Caco-2 (cell line): ENCODE measurements at regions not wholly inside any gene's neighbourhood (a gene's known extent, or its start where the extent isn't known, plus 50 kb on each side); places are given as distances from the start of the nearest gene placed in this dataset.

Experiments
- BruUV-seq: library from RNA; stranded (reverse); fragments of 400-500 nt; replicated peaks from 2 replicates; lab custom pipeline; 2021; lab: Mats Ljungman, UMichigan
- CTCF ChIA-PET: fragments of 300-600 bp; sonication (Branson Sonifier 250); formaldehyde crosslinking; loops from one replicate; lab custom pipeline; 2022; ENCODE audit warnings: antibody characterized with exemption; lab: Charles Lee
- POLR2A ChIA-PET: fragments of 300-600 bp; sonication (Branson Sonifier 250); formaldehyde crosslinking; loops from one replicate; lab custom pipeline; 2022; ENCODE audit warnings: antibody characterized with exemption; lab: Charles Lee
- DNase-seq, 2 experiments: peaks; one replicate each; pipeline versions ENCODE4 v3.0.0 to v3.0.0-alpha.2; 2020 to 2022
- H3K27me3 ChIP-seq: replicated peaks from 2 replicates; pipeline ENCODE4 v1.6.0; 2011; ENCODE audit warnings: low read length; ENCODE audit not compliant: control insufficient read depth, insufficient read depth
- H3K36me3 ChIP-seq: 2 replicates; pipeline ENCODE4 v1.5.1; 2011; ENCODE audit warnings: low read length; ENCODE audit not compliant: control insufficient read depth, insufficient read depth
- H3K4me1 ChIP-seq: fragments of 250-450 bp; sonication (Bioruptor Pico); 2 replicates; pipeline ENCODE4 v1.5.1; 2020; ENCODE audit warnings: mild to moderate bottlenecking
- H3K4me3 ChIP-seq: 2 replicates; pipeline ENCODE4 v1.5.1; 2011; ENCODE audit warnings: low read depth, mild to moderate bottlenecking, control low read depth, low read length
- H3K9me3 ChIP-seq: fragments of 250-450 bp; sonication (Bioruptor Pico); 2 replicates; pipeline ENCODE4 v1.5.1; 2020; ENCODE audit warnings: mild to moderate bottlenecking, moderate library complexity
- H3K27ac Mint-ChIP-seq: one replicate; pipeline ENCODE4 v1.8.0; 2022; ENCODE audit warnings: mixed read lengths; ENCODE audit not compliant: unreplicated experiment
- H3K27me3 Mint-ChIP-seq: one replicate; pipeline ENCODE4 v1.8.0; 2022; ENCODE audit warnings: mixed read lengths; ENCODE audit not compliant: insufficient read depth, unreplicated experiment
- H3K36me3 Mint-ChIP-seq: one replicate; pipeline ENCODE4 v1.8.0; 2022; ENCODE audit warnings: mild to moderate bottlenecking, mixed read lengths; ENCODE audit not compliant: insufficient read depth, unreplicated experiment
- H3K4me1 Mint-ChIP-seq: one replicate; pipeline ENCODE4 v1.8.0; 2022; ENCODE audit warnings: low read depth, mixed read lengths; ENCODE audit not compliant: unreplicated experiment
- H3K4me3 Mint-ChIP-seq: one replicate; pipeline ENCODE4 v1.8.0; 2022; ENCODE audit warnings: mild to moderate bottlenecking, moderate library complexity, mixed read lengths; ENCODE audit not compliant: unreplicated experiment
- H3K9me3 Mint-ChIP-seq: one replicate; pipeline ENCODE4 v1.8.0; 2022; ENCODE audit warnings: mixed read lengths; ENCODE audit not compliant: unreplicated experiment
- intact Hi-C: fragments of 100-400 bp; cut with micrococcal nuclease; formaldehyde crosslinking; loops from one replicate; pipeline ENCODE4 v1.10.0; 2022; ENCODE audit not compliant: unreplicated experiment
- TF ChIP-seq, protein P1 (sequence below), 2 experiments: fragments of 200-600 bp in 1 of 2; IDR thresholded peaks; 1 replicate in 1 of 2; 2 replicates in 1 of 2; pipeline versions ENCODE4 v1.5.1 to v1.8.0; 2011 to 2022; ENCODE audit warnings: antibody characterized with exemption in 1 of 2, control low read depth in 1 of 2, inconsistent platforms in 1 of 2, low read depth in 1 of 2, low read length in 1 of 2, mild to moderate bottlenecking in 1 of 2, moderate library complexity in 1 of 2; ENCODE audit not compliant: insufficient read depth in 1 of 2, severe bottlenecking in 1 of 2, unreplicated experiment in 1 of 2

DNA sequence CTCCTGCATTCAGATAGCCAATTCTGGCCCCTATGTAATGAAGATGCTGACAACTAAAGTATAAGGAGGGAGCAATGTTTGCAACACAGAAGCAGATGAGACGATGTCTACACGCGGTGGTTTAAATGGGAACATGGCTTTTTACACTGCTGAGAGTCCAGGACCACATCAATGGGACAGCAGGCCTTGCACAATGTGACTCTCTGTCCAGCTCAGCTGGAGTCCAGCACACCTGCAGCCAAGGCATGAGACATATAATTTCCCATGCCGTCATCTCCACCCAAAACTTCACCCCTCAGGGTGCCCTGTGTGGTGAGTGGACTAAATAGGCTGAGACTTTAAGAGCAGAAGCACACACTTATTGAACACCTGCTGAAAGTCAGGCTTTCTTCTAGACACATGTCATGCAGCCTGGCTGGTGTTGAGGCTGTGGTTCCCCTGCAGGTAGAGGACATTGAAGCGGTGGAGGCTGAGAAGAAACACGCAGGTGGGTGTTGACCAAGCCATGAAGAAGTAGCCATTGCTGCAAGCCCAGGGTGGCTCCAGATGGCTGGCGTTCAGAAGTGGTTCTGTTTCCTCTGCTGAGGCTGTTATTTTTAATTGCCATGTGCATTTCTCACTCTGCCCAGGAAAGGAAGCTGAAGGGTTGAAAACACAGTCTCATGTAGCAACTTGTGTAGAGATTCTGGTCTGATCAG lies 345.6 kb downstream of the MYCN start:
- POLR2A ChIA-PET = no interaction called here
- H3K4me3 Mint-ChIP-seq = no peak overlapping the region
- intact Hi-C loops = no loop called here
- peaks cover 8% of the 10 kb centered on the region for H3K4me1 Mint-ChIP-seq
- no peak for DNase-seq
- CTCF ChIA-PET = no interaction called here
- no peaks in the 10 kb centered on the region for H3K9me3 Mint-ChIP-seq
- H3K27me3 ChIP-seq = no peaks in the 10 kb centered on the region
- H3K36me3 Mint-ChIP-seq = no peaks in the 10 kb centered on the region
- no TSS peak for BruUV-seq
- H3K4me1 ChIP-seq = peaks cover 4% of the 10 kb centered on the region
- TF ChIP-seq, protein P1, sequence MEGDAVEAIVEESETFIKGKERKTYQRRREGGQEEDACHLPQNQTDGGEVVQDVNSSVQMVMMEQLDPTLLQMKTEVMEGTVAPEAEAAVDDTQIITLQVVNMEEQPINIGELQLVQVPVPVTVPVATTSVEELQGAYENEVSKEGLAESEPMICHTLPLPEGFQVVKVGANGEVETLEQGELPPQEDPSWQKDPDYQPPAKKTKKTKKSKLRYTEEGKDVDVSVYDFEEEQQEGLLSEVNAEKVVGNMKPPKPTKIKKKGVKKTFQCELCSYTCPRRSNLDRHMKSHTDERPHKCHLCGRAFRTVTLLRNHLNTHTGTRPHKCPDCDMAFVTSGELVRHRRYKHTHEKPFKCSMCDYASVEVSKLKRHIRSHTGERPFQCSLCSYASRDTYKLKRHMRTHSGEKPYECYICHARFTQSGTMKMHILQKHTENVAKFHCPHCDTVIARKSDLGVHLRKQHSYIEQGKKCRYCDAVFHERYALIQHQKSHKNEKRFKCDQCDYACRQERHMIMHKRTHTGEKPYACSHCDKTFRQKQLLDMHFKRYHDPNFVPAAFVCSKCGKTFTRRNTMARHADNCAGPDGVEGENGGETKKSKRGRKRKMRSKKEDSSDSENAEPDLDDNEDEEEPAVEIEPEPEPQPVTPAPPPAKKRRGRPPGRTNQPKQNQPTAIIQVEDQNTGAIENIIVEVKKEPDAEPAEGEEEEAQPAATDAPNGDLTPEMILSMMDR (IDR thresholded peaks at IDR 0.05; ENCODE audit: insufficient read depth in 1 of 2, low read depth in 1 of 2, low read length in 1 of 2, severe bottlenecking in 1 of 2, unreplicated experiment in 1 of 2) = no peak
- H3K9me3 ChIP-seq = no peaks in the 10 kb centered on the region
- H3K4me3 ChIP-seq = no peak overlapping the region
- no peak overlapping the region for H3K27ac Mint-ChIP-seq
- no peaks in the 10 kb centered on the region for H3K36me3 ChIP-seq
- H3K27me3 Mint-ChIP-seq = no peaks in the 10 kb centered on the region

DNA sequence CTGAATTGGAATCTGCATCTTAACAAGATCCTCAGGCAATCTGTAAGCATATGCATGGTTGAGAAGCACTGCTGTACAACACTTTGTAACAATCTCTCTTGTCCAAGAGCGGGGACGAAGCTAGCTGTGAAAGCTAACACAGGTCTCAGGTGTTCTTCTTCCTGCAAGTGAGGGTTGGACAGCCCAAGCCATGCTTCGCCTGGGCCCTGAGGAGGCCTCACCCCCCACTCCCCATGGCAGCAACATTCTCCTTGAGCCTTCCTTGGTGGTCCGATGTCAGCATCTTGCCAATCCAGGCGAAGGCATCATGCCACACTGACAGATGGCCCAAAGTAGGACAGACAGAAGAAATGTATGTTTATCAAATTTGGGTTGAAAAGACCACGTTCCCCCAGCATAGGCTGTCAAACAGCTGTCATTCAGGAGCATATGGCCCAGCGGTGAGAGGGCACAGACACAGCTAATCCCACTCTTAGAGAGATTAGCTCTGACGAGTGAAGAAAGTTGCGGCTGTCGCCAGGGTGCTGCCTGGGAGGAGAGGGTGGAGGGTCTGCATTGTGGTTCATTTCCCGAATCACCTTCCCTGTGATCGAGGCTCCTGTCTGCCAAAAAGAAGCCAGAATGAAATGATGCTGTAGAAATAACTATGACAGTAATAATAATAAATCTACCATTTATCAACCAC lies 344.7 kb downstream of the MYCN start:
- Mint-ChIP-seq H3K27me3 (no peaks in the 10 kb centered on the region), H3K9me3 (no peaks in the 10 kb centered on the region), H3K4me3 (no peak overlapping the region), H3K27ac (no peak overlapping the region), H3K4me1 (peaks cover 14% of the 10 kb centered on the region), H3K36me3 (no peaks in the 10 kb centered on the region)
- no TSS peak for BruUV-seq
- H3K4me3 ChIP-seq = no peak overlapping the region
- no peaks in the 10 kb centered on the region for H3K9me3 ChIP-seq
- TF ChIP-seq, protein P1 (IDR thresholded peaks at IDR 0.05; ENCODE audit: insufficient read depth in 1 of 2, low read depth in 1 of 2, low read length in 1 of 2, severe bottlenecking in 1 of 2, unreplicated experiment in 1 of 2) = no peak
- intact Hi-C loops = loop anchor here (5.0 kb wide), 1 partner anchor 222 kb away; no protein-coding TSS in a partner anchor
- H3K4me1 ChIP-seq = peaks cover 4% of the 10 kb centered on the region
- H3K27me3 ChIP-seq = no peaks in the 10 kb centered on the region
- DNase-seq = no peak
- ChIA-PET POLR2A (no interaction called here), CTCF (no interaction called here)
- H3K36me3 ChIP-seq = no peaks in the 10 kb centered on the region

DNA sequence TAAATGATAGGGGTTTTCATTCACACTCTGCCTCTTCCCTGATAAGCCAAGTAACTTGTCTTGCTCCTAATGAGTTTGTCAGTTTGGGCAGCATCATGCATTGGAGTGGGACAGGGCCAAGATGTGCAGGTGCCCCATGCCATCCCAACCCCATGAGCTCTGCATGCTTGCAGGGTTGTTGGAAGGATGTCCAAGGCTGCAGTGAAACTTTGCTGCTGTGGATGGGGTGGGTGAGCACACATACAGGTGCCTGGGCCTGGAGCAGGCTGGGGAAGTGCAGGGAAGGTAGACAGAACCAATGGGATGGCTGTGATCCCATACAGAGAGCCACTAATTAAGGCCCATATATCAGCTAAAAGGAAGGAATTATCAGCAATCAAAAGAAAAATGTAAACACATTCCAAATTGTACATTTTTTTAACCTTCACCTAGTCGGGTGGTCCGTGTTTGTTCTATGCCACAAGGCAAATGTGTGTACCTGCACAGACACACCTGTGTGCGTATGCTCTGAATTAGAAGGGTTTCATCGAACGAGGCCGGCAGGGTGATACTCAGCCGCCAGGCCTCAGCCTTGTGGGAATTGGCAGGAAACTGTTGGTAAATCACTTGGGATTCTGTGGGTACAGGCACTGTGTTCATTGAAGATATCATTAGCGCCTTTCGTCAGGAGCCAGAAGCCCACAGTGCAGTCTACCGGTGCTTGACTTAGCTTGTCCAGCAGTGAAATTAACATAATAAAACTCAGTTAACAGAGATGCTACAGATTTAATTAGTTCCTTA lies 342.9 kb downstream of the MYCN start:
- intact Hi-C loops = loop anchor here (2.0 to 5.0 kb wide), 2 partner anchors 64 to 224 kb away; no protein-coding TSS in a partner anchor
- Histone ChIP-seq H3K36me3 (no peaks in the 10 kb centered on the region), H3K4me3 (no peak overlapping the region), H3K4me1 (peaks cover 4% of the 10 kb centered on the region), H3K9me3 (no peaks in the 10 kb centered on the region), H3K27me3 (no peaks in the 10 kb centered on the region)
- no peak overlapping the region for H3K27ac Mint-ChIP-seq
- ChIA-PET CTCF (interaction anchor here (0.6 to 1.7 kb wide), 3 partner anchors 79 to 343 kb away, joined by 3 to 10 read pairs (median 3); partner anchors contain the start of gene MYCN), POLR2A (interaction anchor here (0.6 kb wide), 1 partner anchor 271 kb away, joined by 3 read pairs; no protein-coding TSS in a partner anchor)
- TF ChIP-seq, protein P1 (IDR thresholded peaks at IDR 0.05; ENCODE audit: insufficient read depth in 1 of 2, low read depth in 1 of 2, low read length in 1 of 2, severe bottlenecking in 1 of 2, unreplicated experiment in 1 of 2) = no peak
- BruUV-seq = no TSS peak
- no peak for DNase-seq
- peaks cover 21% of the 10 kb centered on the region for H3K4me1 Mint-ChIP-seq
- no peaks in the 10 kb centered on the region for H3K27me3 Mint-ChIP-seq
- H3K9me3 Mint-ChIP-seq = no peaks in the 10 kb centered on the region
- no peak overlapping the region for H3K4me3 Mint-ChIP-seq
- H3K36me3 Mint-ChIP-seq = no peaks in the 10 kb centered on the region
